ENCODE measurements at regions not wholly inside any gene's neighbourhood (a gene's known extent, or its start where the extent isn't known, plus 50 kb on each side); places are given as distances from the start of the nearest gene placed in this dataset.

- CTCF ChIA-PET = no interaction called here
- no peak for TF ChIP-seq CTCF (conservative IDR thresholded peaks at IDR 0.05; ENCODE audit: low read depth)
Observed at GRCh38 chr7:156115582-156115981, 303.3 kb upstream of the SHH start.

GRCh38 chr7:156113731-156114130 lies 301.5 kb upstream of the SHH start:
- peak; percentile 44 for DNase-seq (ENCODE audit: low spot score)
- POLR2A ChIA-PET (ENCODE audit: low non-redundant PET) = no interaction called here
- H3K27ac ChIP-seq = no peak overlapping the region
- TF ChIP-seq CTCF (conservative IDR thresholded peaks at IDR 0.05; ENCODE audit: low read depth) = no peak
- CTCF ChIA-PET = no interaction called here

More at GRCh38 chr7:156115582-156115981, 303.3 kb upstream of the SHH start:
- POLR2A ChIA-PET (ENCODE audit: low non-redundant PET) = no interaction called here
- no peak overlapping the region for H3K27ac ChIP-seq
- DNase-seq (ENCODE audit: low spot score) = no peak

- ChIA-PET POLR2A (ENCODE audit: low non-redundant PET) (no interaction called here), CTCF (no interaction called here)
- TF ChIP-seq CTCF (conservative IDR thresholded peaks at IDR 0.05; ENCODE audit: low read depth) = no peak
- H3K27ac ChIP-seq = no peak overlapping the region
- no peak for DNase-seq (ENCODE audit: low spot score)
Observed at GRCh38 chr7:156109988-156110387, 297.7 kb upstream of the SHH start.

- H3K27ac ChIP-seq = no peak overlapping the region
- DNase-seq (ENCODE audit: low spot score) = no peak
- CTCF ChIA-PET = no interaction called here
- POLR2A ChIA-PET (ENCODE audit: low non-redundant PET) = no interaction called here
- TF ChIP-seq CTCF (conservative IDR thresholded peaks at IDR 0.05; ENCODE audit: low read depth) = no peak
Observed at GRCh38 chr7:156109076-156109475, 296.8 kb upstream of the SHH start.

GRCh38 chr7:156107957-156108356 lies 295.7 kb upstream of the SHH start:
- CTCF ChIA-PET = no interaction called here

GRCh38 chr7:156106107-156106426 lies 293.8 kb upstream of the SHH start:
- no peak overlapping the region for H3K27ac ChIP-seq
- no peak for TF ChIP-seq CTCF (conservative IDR thresholded peaks at IDR 0.05; ENCODE audit: low read depth)
- ChIA-PET POLR2A (ENCODE audit: low non-redundant PET) (no interaction called here), CTCF (interaction anchor here (0.5 kb wide), 1 partner anchor 252 kb away, joined by 3 read pairs; no protein-coding TSS in a partner anchor)
- no peak for DNase-seq (ENCODE audit: low spot score)

More at GRCh38 chr7:156107957-156108356, 295.7 kb upstream of the SHH start:
- no peak for DNase-seq (ENCODE audit: low spot score)
- H3K27ac ChIP-seq = no peak overlapping the region
- TF ChIP-seq CTCF (conservative IDR thresholded peaks at IDR 0.05; ENCODE audit: low read depth) = no peak
- POLR2A ChIA-PET (ENCODE audit: low non-redundant PET) = no interaction called here

All from RWPE1 (cell line).